ENCODE measurements at regions not wholly inside any gene's neighbourhood (a gene's known extent, or its start where the extent isn't known, plus 50 kb on each side); places are given as distances from the start of the nearest gene placed in this dataset.

DNA sequence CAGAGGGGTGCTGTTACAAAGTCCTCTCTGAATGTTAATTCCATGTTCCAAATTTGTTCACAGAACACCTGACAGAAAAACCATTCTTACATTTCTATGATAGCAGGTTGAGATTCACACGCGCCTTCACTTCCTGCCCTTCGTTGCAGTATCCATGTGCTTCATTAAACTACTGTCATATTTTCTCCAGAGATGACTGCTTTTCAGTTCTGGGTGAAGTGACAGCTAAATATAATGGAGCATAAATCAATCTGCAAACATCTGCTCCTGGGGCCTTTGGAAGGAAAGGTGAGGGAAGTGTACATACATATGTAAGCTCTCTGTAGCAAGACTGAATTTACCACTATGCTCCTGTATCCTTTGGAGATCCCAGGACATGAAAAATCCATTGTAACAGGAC, 750.2 kb downstream of the HDGFL1 start:
- H3K9me3 ChIP-seq = no peaks in the 10 kb centered on the region
- WGBS, 5 donors = 84 to 91% (median 84%) methylated on average over 3 of the region's 3 CpGs
- no peaks in the 10 kb centered on the region for H3K27me3 ChIP-seq
- TF ChIP-seq POLR2A (IDR thresholded peaks at IDR 0.05) = no peak
- no peak for TF ChIP-seq CTCF (IDR thresholded peaks at IDR 0.05)
- TF ChIP-seq EP300 (IDR thresholded peaks at IDR 0.05) = no peak
- TF ChIP-seq POLR2AphosphoS5 (IDR thresholded peaks at IDR 0.05) = no peak
- no peaks in the 10 kb centered on the region for H3K4me1 ChIP-seq
- intact Hi-C loops (cut with DNase I; ENCODE audit: low total_unique reads) = no loop called here
- no peak for DNase-seq
- H3K4me3 ChIP-seq = no peak overlapping the region
- H3K27ac ChIP-seq = no peak overlapping the region
- no peaks in the 10 kb centered on the region for H3K36me3 ChIP-seq

DNA sequence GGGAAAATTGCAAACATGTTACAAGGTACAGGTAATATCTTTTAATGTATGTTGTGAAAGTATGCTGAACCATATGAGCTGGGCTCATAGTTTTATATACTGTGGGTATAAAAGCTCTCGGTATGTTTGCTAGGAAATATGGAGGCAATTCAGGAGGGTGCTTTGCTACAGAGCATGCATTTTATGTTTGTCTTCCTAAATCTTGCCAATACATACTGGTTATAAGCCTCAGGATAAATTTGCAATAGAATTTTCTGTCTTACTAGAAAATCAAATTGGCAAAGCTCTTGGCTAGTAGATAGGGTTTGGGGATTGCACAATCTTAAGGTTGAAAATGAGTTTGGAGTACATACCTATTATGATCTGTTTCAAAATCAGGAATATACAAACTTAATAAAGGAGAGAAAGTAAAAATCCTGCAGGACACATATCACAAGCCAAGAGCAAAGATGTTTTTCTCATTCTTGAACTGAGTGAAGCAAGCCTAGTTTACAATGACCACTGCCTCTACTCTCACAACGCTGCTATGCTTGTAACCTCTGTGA, 751.2 kb downstream of the HDGFL1 start:
- DNase-seq = no peak
- no peak for TF ChIP-seq POLR2AphosphoS5 (IDR thresholded peaks at IDR 0.05)
- TF ChIP-seq POLR2A (IDR thresholded peaks at IDR 0.05) = no peak
- TF ChIP-seq EP300 (IDR thresholded peaks at IDR 0.05) = no peak
- TF ChIP-seq CTCF (IDR thresholded peaks at IDR 0.05) = no peak
- no peaks in the 10 kb centered on the region for H3K36me3 ChIP-seq
- intact Hi-C loops (cut with DNase I; ENCODE audit: low total_unique reads) = no loop called here
- H3K27ac ChIP-seq = no peak overlapping the region
- H3K4me1 ChIP-seq = no peaks in the 10 kb centered on the region
- no peak overlapping the region for H3K4me3 ChIP-seq
- H3K9me3 ChIP-seq = no peaks in the 10 kb centered on the region
- H3K27me3 ChIP-seq = no peaks in the 10 kb centered on the region
- WGBS, 5 donors = 83 to 96% (median 89%) methylated on average over 2 of the region's 2 CpGs

GRCh38 chr6:23323897-23324296, 754.5 kb downstream of the HDGFL1 start:
- TF ChIP-seq CTCF (IDR thresholded peaks at IDR 0.05) = no peak
- TF ChIP-seq EP300 (IDR thresholded peaks at IDR 0.05) = no peak
- no peaks in the 10 kb centered on the region for H3K27me3 ChIP-seq
- H3K4me1 ChIP-seq = no peaks in the 10 kb centered on the region
- H3K4me3 ChIP-seq = no peak overlapping the region
- intact Hi-C loops (cut with DNase I; ENCODE audit: low total_unique reads) = no loop called here
- H3K9me3 ChIP-seq = no peaks in the 10 kb centered on the region
- 71 to 84% (median 79%) methylated on average over 4 of the region's 4 CpGs for WGBS, 5 donors
- DNase-seq = no peak
- no peak overlapping the region for H3K27ac ChIP-seq
- no peaks in the 10 kb centered on the region for H3K36me3 ChIP-seq

DNA sequence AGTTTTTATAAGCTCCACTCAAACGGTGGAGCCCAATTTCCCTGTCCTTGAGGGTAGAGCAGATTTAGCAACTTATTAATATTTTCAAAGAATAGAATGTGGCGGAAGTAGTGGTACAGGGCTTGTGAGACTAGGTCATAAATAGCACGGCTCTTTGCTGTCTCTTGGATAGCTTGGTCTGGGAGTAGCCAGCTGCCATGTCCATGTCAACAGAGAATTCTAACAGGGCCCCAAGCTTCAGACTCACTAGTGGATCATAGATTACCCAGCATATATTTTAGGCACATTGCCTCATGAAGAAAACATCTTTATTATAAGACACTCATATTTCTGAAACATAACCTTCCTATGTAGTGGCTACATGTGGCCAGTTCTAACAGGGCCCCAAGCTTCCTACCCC, 755.7 kb downstream of the HDGFL1 start:
- Histone ChIP-seq H3K36me3 (no peaks in the 10 kb centered on the region), H3K27me3 (no peaks in the 10 kb centered on the region), H3K9me3 (no peaks in the 10 kb centered on the region), H3K27ac (no peak overlapping the region), H3K4me1 (no peaks in the 10 kb centered on the region), H3K4me3 (no peak overlapping the region)
- DNase-seq = no peak
- TF ChIP-seq POLR2A (IDR thresholded peaks at IDR 0.05) = no peak
- TF ChIP-seq CTCF (IDR thresholded peaks at IDR 0.05) = no peak
- no peak for TF ChIP-seq EP300 (IDR thresholded peaks at IDR 0.05)
- no peak for TF ChIP-seq POLR2AphosphoS5 (IDR thresholded peaks at IDR 0.05)
- WGBS, 5 donors = 71 to 95% (median 88%) methylated on average over 3 of the region's 3 CpGs
- intact Hi-C loops (cut with DNase I; ENCODE audit: low total_unique reads) = no loop called here

Data from stomach (tissue), 8 donors.